Thoracic aorta (tissue), 2 donors: ENCODE measurements at regions not wholly inside any gene's neighbourhood (a gene's known extent, or its start where the extent isn't known, plus 50 kb on each side); places are given as distances from the start of the nearest gene placed in this dataset.
"Not testable (repeated sequence)": the region's sequence is repeated elsewhere in the genome, so short reads cannot be mapped to it uniquely, and the experiment has no call there.

ENCODE experiments used
- ATAC-seq: fragments of 150-250 bp; one replicate; pipeline ENCODE4 v1.8.0; 2017; ENCODE audit warnings: low read depth; ENCODE audit not compliant: insufficient number of reproducible peaks, low FRiP score
- DNase-seq: peaks from one replicate; pipeline ENCODE4 v3.0.0-alpha.2; 2020; ENCODE audit warnings: low spot score
- H3K27ac ChIP-seq, 2 donors: fragments of 200-600 bp; sonication (generic); 1 replicate in 1 of 2; 2 replicates in 1 of 2; pipeline ENCODE4 v1.5.1; 2016; ENCODE audit warnings: mild to moderate bottlenecking in 2 of 2, moderate library complexity in 2 of 2
- H3K27me3 ChIP-seq: fragments of 200-600 bp; sonication (generic); replicated peaks from 2 replicates; pipeline ENCODE4 v1.6.0; 2016; ENCODE audit warnings: mild to moderate bottlenecking; ENCODE audit not compliant: insufficient read depth
- H3K36me3 ChIP-seq: fragments of 200-600 bp; sonication (generic); one replicate; pipeline ENCODE4 v1.5.1; 2016
- H3K4me1 ChIP-seq, 2 donors: fragments of 200-600 bp; sonication (generic); 1 replicate in 1 of 2; 2 replicates in 1 of 2; pipeline versions ENCODE4 v1.5.1 to v1.6.0; 2016; ENCODE audit warnings: low read depth in 2 of 2, mild to moderate bottlenecking in 1 of 2; ENCODE audit not compliant: control insufficient read depth in 1 of 2
- H3K4me3 ChIP-seq: fragments of 200-600 bp; sonication (generic); 2 replicates; pipeline ENCODE4 v1.5.1; 2016; ENCODE audit warnings: mild to moderate bottlenecking
- H3K9me3 ChIP-seq: fragments of 200-600 bp; sonication (generic); 2 replicates; pipeline ENCODE4 v1.5.1; 2016
- TF ChIP-seq, protein P1 (sequence below): fragments of 200-600 bp; sonication (generic); IDR thresholded peaks from one replicate; pipeline ENCODE4 v1.5.1; 2019; ENCODE audit warnings: antibody characterized with exemption

DNA sequence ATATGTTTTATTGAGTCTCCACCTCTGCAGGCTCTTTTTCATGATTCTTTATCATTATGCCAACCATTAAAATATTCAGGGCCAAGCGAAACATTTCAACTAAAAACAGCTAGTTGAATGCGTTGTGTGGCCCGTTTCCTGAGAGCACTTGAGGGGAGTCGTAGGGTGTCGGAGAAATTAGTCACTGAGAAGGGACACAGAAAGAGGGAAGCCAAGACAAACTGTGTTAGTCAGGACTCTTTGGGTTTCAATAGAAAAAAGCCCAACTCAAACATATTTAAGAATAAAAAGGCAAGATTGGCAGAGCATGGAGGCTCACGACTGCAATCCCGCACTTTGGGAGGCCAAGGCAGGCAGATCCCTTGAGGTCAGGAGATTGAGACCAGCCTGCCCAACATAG is 58.9 kb downstream of the MAFB start:
- no peaks in the 10 kb centered on the region for H3K9me3 ChIP-seq
- no peaks in the 10 kb centered on the region for H3K36me3 ChIP-seq
- peaks cover 14 to 32% of the 10 kb centered on the region in 2 donors for H3K4me1 ChIP-seq
- no peak for DNase-seq
- H3K4me3 ChIP-seq = no peak overlapping the region
- H3K27ac ChIP-seq = peak overlapping the region; percentile 45 to 56
- TF ChIP-seq, protein P1, sequence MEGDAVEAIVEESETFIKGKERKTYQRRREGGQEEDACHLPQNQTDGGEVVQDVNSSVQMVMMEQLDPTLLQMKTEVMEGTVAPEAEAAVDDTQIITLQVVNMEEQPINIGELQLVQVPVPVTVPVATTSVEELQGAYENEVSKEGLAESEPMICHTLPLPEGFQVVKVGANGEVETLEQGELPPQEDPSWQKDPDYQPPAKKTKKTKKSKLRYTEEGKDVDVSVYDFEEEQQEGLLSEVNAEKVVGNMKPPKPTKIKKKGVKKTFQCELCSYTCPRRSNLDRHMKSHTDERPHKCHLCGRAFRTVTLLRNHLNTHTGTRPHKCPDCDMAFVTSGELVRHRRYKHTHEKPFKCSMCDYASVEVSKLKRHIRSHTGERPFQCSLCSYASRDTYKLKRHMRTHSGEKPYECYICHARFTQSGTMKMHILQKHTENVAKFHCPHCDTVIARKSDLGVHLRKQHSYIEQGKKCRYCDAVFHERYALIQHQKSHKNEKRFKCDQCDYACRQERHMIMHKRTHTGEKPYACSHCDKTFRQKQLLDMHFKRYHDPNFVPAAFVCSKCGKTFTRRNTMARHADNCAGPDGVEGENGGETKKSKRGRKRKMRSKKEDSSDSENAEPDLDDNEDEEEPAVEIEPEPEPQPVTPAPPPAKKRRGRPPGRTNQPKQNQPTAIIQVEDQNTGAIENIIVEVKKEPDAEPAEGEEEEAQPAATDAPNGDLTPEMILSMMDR = no peak
- peak; percentile 38 for ATAC-seq
- no peaks in the 10 kb centered on the region for H3K27me3 ChIP-seq

DNA sequence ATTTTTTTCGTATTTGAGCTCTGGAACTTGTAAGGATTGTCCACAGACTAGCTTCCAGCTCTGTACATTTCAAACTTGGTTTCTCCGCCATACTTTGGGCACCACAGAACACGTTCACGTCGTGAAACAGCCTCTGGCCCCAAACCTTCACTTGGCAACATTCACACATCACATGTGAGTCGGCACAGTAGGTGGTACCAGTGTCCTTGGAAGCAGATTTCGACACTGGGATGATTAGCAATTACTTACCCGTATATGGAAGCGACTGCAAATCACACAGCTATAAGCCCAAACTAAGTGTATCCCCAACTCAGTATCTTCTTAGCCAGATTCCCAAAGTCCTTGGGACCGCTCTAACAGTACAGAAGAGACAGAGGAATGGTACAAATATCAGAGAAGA is 60.2 kb downstream of the MAFB start:
- H3K4me1 ChIP-seq = peaks cover 14 to 32% of the 10 kb centered on the region in 2 donors
- no peak overlapping the region for H3K4me3 ChIP-seq
- DNase-seq (no peak), ATAC-seq (no peak)
- no peaks in the 10 kb centered on the region for H3K36me3 ChIP-seq
- no peaks in the 10 kb centered on the region for H3K27me3 ChIP-seq
- peak overlapping the region in 1 of 2 donors; percentile 56 for H3K27ac ChIP-seq
- TF ChIP-seq, protein P1 = no peak
- no peaks in the 10 kb centered on the region for H3K9me3 ChIP-seq

DNA sequence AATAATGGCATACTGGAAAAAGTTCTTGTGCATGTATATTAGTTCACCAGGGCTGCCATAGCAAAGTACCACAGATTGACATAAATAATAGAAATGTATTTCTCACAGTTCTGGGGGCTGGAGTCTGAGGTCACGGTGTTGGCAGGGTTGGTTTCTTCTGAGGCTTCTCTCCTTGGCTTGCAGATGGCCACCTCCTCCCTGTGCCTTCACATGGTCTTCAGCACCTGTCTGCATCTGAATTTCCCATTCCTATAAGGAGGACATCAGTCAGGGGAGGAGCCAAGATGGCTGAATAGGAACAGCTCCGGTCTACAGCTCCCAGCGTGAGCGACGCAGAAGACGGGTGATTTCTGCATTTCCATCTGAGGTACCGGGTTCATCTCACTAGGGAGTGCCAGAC is 70.0 kb downstream of the MAFB start:
- H3K4me3 ChIP-seq, ATAC-seq, H3K9me3 ChIP-seq, H3K27ac ChIP-seq, DNase-seq, H3K36me3 ChIP-seq, H3K27me3 ChIP-seq, H3K4me1 ChIP-seq: not testable (repeated sequence)

DNA sequence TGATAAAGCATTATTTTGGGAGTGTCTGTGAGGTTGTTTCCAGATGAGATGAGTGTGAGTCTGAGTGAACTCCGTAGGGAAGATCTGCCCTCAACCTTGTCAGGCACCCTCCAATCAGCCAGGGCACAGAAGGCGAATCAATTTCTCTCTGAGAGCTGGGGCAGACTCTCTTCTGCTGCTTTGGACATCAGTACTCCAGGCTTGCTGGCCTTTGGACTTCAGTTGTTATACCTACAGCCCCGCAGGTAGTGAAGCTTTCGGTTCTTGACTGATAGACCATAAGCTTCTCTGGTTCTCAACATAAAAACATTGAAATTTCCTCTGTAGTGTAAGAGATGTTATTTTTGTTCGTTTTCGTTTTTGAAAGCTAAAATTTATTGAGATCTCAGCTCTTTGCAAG is 71.4 kb downstream of the MAFB start:
- ATAC-seq (no peak), DNase-seq (no peak)
- Histone ChIP-seq H3K4me3 (no peak overlapping the region), H3K27ac (no peak overlapping the region), H3K9me3 (no peaks in the 10 kb centered on the region), H3K36me3 (no peaks in the 10 kb centered on the region), H3K4me1 (no peaks in the 10 kb centered on the region), H3K27me3 (no peaks in the 10 kb centered on the region)
- TF ChIP-seq, protein P1 = no peak

DNA sequence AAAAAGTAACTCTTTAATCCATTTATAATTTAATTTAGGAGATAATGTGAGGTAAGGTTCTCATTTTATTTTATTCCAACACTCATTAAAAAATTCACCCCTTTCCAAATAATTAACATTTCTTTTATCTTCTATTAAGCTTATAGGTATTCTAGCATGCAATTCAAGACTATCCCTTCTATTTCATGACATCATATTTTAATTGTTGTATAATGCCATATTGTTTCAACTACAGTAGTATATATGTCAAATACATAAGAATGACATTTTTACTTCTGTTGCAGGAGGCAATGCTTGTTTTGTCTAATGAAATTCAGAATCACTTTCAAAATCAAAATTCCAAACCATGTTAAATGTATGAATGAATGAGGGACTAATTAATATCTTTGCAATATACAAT is 76.2 kb downstream of the MAFB start:
- Histone ChIP-seq H3K36me3 (no peaks in the 10 kb centered on the region), H3K27me3 (no peaks in the 10 kb centered on the region), H3K4me1 (no peaks in the 10 kb centered on the region), H3K27ac (no peak overlapping the region), H3K4me3 (no peak overlapping the region), H3K9me3 (no peaks in the 10 kb centered on the region)
- no peak for DNase-seq
- TF ChIP-seq, protein P1 = no peak
- ATAC-seq = no peak

DNA sequence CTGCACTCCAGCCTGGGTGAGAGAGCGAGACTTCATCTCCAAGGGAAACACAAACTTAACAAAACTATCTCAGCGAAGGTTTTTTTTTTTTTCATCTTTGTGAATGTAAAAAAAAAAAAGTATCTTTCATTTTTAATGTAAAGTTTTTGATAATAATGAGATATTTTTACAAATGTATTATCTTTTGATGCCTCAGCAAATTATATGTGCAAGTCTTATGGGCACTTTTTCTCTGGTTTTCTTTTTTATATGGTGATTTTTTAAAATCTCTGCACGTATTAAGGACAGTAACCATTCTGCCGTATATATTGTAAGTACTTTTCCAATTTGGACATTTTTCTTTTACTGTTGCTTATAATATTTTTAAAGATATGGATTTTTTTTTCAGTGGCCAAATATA is 76.8 kb downstream of the MAFB start:
- DNase-seq (no peak), ATAC-seq (no peak)
- TF ChIP-seq, protein P1 = no peak
- Histone ChIP-seq H3K27ac (no peak overlapping the region), H3K27me3 (no peaks in the 10 kb centered on the region), H3K4me1 (no peaks in the 10 kb centered on the region), H3K9me3 (no peaks in the 10 kb centered on the region), H3K36me3 (no peaks in the 10 kb centered on the region), H3K4me3 (no peak overlapping the region)
